HG03521 (cell line): ENCODE measurements at regions not wholly inside any gene's neighbourhood (a gene's known extent, or its start where the extent isn't known, plus 50 kb on each side); places are given as distances from the start of the nearest gene placed in this dataset.

Experiments used
- ATAC-seq: cut with Tn5 transposase; IDR thresholded peaks from one replicate; pipeline ENCODE4 v1.9.1; 2021; ENCODE audit warnings: mild to moderate bottlenecking, moderate library complexity; ENCODE audit not compliant: unreplicated experiment

DNA sequence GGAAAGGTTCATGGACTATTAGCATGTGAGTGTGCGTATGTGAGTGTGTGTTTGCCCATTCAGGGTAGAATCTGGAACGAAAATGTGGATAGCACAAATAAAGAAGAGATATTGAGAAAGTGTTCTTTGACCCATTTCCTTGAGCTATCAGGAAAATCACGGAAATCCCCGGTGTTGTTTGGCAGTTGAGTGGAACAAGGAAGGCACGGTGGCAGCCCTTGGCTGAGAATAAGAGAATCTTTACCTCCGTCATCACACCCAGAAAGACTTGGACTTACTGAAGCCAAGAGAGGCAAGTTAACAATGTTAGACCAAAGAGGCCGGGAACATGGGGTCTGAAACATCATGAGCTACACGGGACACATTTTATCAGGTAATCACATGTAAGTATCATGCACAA lies 588.9 kb upstream of the BTBD3 start:
- ATAC-seq, result no peak

DNA sequence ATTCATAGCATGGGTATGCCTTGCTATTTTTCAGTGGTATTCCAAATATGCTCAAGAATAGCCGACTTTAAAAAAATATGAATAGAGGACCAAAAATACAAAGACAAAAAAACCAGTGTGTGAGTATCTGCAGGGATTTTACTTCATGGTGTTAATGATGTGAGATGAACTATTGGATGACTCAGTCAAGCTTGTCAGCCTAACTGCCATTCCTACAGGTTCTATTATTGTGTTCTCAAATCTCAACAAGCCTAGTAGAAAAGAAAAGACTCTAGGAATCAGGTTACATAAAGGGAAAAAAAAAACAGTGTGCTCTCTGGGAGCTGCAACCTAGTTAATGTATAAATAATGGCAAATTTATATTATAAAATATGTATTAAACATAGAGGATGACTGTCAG lies 588.4 kb upstream of the BTBD3 start:
- ATAC-seq, result no peak

DNA sequence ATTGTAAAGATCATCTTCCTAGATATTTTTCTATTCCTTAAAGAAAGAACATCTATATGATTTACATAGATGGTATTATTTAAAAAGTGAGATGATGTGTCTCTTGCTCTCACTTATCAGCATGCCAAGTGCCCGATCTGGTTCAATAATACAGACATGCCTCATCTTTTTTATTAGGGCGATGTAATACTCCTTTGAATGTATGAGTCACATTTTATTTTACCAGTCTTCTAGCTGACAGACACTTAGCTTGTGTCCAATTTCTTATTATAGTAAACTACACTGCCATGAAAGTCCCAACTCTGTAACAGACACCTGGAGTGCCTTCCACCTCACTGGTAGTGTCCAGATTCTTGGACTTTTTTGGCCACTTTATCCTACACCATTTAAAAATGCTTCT lies 586.6 kb upstream of the BTBD3 start:
- no peak for ATAC-seq

DNA sequence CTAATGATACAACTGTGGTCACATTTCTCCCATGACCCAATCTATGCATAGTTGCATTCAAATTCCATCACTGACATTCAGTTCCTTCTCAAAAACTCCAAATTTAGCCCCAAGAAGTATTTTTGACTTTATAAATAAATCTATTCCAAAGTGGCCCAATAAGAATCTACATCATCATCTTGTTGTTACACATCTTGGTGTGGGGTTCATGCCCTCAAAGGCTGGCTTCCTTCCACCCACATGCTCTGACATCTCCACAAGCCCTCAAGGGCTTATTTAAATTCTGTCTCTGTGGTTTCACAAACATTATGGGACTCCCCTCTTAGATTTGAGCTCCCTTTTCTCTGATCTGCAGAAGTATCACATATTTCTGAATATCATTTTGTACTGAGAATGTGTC lies 585.3 kb upstream of the BTBD3 start:
- no peak for ATAC-seq

DNA sequence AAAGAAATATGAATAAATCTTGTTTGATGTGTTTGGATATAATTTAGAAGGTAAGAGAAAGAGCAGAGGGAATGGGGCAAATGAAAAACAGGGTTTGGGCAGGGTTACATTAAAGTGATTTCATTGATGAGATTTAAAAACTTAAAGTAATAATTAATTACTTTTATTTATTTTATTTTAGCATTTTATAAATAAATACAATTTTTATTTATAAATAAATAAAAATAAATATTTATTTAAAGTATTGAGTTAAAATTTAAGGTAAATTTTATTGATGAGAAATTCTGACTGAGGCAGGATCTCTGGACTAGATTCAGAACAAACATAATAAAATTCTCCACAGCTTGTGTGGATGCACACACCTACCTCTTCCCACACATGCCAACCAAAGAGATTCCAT lies 584.1 kb upstream of the BTBD3 start:
- ATAC-seq, result no peak

DNA sequence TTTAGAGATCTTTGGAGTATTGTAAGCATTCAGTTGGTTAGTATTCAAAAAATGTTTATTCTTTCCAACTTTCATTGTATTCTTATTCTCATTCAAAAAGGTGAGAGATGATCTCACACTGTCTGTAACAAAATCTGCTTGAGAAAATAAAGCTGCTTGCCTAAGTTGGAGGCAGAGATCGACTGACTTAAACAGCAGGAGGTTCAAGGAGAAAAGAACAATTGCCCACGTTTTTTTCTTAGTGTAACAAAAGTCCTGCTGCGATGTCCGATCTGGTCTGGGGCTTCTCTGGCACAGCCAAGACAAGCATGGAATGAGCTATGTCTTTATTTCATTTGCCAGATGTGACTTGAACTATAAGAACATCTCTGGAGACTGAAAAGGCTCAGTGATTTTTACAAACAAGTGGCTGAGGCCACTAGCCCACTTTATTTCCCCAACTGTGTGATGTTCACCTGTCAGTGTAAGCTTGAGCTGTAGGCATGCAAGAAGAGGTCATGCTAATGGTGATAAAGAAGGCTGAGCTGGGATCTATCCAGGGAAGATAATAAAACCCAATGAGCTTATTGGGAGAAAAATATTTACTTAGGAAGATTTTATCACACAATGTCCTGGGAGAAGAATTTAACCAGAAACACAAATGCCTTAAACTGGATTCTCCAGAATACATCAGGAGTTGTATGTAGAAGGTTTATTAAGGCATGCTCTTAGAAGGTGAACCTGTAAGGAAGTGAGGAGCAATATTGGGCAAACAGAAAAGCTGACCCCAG lies 580.1 kb upstream of the BTBD3 start:
- ATAC-seq, result no peak

DNA sequence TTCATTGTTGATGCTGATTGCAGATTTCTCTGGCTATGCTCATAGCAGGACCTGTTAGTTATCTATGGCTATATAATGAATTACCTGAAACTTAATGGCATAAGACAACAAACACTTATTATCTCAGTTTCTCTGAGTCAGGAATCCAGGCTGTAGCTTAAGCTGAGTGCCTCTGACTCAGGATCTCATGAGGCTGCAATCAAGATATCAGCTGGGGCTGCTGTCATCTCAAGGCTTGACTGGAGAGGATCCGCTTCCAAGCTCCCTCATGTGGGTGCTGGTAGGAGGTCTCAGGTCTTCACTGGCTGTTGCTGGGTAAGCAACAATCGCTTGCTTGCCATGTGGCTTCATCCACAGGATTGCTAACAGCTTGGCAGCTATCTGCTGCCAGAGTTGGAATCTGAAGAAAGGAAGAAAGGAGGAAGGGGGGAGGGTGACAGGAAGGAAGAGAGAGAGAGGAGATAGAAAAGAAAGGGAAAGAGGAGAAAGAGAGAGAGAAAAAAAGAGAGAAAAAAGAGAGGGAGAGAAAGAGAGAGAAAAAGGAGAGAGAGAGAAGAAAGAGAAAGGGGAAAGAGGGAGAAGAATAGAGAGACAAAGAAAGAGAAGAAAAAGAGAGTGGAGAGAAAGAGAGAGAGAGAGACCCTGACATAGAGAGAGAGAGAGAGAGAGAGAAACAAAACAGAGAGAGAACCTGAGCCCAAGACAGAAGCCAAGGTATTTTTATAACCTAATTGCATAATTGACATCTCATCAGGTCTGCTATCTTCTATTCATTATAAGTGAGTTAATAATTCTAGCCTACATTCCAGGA lies 579.0 kb upstream of the BTBD3 start:
- no peak for ATAC-seq

DNA sequence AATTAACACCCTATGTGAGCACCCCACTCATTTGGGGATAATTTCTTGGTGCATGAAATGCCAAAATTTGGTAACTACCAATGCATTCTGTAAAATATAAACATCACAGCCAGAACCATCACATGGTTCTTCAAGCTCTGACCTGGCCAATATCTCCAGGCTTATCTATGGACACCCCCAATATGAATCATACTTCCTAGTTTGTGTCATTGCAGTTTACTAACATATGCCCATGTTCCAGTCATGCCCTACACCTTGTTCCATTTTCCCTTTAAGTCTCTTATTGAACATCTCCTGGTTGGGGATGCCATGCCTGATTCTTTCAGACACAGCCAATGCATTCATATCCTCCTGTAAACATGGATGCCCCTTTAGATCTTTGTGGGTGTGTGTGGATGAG lies 572.8 kb upstream of the BTBD3 start:
- no peak for ATAC-seq

DNA sequence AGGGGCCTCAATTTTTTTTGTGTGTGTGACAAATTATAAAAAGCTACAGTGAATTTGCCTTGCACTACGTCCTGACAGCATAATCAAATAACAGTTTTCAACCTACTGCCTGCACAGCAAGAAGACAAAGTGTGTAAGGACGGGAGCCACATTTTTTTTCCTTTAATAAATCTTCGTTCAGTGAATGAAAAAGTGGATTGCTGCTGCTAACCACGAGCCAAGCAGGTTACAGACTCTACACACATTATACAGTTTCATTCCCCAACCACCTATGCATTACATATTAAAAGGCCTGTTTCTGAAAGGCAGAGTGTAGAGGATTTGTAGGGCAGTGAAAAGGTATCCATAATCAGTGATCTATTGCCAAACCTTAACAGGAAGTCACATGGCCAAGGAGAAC lies 570.0 kb upstream of the BTBD3 start:
- no peak for ATAC-seq

DNA sequence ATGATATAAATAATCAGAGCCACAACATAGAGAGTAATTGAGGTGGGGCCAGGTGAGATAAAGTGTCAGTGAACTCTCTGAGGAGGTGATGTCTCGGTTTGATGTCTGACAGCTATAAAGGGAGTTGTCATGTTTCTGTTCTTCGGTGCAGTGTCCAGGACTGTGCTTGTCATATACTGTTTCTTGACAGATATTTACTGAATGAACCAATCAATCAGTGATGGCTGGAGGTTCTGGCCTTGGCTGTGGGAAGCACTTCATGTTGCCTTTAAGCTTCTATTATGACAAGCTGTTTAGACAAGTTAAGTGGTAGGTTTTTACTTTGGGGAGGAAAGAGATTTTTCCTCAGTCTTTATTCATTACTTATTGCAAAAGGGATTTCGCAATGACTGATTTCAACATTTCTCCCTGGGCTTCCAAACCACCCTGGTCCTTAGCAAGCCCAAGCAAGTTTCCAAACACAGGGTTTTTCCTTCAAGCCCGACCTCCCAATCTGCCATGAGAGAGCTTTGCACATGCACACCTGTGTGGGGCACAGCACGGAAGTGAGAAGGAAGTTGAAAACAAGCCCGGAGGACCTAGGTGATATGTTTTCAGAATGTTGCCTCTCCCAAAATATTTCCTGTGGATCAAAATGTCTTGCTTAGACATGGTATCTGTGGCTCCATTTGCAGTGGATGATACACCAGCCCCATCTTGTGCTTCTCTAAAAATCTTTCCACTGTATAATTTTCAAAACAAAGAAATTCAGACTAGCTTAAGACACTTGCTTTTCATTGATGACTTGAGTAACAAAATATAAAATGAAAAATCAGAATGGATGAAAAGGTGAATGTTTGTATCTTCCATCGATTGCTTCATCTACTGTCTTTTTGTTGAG lies 567.3 kb upstream of the BTBD3 start:
- no peak for ATAC-seq

DNA sequence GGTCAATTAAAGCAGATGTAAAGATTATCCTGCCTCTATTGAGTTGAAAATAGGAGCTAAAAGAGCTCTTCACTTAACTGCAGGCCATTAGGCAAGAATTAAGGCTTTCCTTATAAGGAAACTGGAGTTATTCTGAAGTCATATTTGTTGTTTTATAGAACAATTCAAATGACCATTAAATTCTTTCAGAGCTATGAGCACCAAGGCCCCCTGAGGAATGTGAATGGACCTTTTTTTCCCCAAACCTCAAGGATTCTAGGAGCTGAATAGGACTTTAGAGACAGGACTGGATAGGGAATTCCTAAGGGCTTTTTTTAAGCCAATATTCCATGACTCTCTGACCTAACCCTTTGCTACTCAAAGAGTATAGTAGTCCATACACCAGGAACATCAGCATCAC lies 565.7 kb upstream of the BTBD3 start:
- ATAC-seq, result no peak

DNA sequence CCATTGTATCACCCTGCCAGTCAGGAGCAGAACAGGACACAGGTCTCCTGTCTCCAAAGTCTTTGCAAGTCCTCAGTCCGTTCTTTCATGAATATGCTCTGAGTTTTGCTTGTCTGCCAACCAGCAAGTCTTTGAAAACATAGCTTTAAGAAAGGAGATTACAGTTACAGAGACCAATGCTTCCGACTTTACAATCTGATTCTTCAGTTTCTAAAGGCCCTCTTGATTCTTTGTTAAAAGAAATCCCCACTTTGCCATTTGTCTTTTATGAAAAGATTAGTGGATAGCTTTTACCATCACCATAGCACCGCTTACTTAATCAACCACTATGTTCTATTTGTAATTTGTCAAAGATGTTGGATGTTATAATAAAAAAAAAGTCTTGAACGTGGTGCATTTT lies 562.8 kb upstream of the BTBD3 start:
- ATAC-seq, result no peak

DNA sequence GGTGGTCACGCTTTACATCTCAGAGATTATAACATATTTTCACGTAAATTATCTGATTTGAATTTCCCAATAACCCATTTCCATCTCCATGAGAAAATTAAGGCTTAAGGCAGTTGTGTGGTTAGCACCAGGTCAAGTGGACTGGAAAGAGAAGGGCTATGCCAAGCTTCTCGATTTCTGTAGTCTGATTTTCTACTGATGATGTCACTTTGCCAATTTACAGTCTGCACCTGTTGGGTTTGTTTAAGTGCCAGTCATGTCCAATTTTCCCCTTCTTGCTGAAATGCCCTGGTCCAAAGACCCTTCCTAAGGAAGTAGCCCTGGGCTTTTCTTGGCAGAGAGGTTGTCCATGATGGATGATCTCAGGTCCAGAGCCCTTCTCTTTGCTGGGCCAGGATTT lies 562.3 kb upstream of the BTBD3 start:
- no peak for ATAC-seq

DNA sequence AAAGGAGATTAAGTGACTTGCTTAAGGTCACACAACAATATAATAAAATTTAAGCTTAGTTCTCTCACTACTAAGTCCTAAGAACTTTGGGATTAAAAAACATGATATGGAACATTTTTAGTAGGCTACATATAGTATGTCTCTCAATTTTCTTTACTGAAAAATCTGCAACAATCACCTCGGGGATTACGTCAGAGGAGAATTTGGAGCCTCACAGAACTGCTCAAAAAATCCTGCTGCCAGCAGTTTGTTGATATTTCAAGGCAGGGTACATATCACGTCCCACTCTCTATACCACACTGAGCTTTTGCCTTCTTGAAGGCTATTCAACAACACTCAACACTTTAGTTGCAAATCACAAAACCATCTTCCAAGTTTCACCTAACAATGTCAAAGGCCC lies 561.6 kb upstream of the BTBD3 start:
- ATAC-seq, result no peak

DNA sequence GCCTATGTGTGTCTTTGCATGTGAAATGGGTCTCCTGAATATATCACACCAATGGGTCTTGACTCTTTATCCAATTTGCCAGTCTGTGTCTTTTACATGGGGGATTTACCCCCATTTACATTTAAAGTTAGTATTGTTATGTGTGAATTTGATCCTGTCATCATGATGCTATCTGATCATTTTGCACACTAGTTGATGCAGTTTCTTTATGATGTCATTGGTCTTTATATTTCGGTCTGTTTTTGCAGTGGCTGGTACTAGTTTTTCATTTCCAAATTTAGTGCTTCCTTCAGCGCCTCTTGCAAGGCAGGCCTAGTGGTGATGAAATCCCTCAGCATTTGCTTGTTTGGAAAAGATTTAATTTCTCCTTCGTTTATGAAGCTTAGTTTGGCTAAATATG lies 555.2 kb upstream of the BTBD3 start:
- ATAC-seq, result no peak

DNA sequence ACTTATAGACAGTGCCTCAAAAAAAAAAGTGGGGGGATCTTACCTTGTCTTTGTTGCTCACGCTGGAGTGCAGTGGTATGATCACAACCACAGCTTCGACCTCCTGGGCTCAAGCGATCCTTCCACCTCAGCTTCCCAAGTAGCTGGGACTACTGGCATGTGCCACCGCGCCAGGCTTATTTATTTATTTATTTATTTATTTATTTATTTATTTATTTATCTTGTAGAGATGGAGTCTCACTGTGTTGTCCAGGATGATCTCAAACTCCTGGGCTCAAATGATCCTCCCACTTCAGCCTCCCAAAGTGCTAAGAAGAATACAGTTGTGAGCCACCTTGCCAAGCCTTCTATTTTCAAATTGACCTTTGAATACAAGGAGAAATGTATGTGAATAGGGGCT lies 553.0 kb upstream of the BTBD3 start:
- no peak for ATAC-seq

DNA sequence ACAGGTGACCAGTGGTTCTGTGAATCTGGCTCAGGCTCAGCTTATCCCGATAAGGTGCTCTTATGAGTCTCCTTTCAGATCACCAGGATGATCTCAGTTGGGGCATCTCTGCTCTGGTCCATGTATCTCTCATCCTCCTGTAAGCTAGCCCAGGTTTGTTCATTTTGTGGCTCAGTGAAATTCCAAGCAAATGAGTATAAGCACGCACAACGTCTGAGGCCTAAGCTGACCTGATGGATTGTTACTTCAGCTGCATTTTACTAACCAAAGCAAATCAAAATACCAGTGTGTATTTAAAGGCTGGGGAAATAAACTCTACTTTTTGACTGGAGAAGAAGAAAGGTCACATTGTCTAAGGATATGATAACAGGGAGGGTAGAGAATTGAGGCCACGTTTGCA lies 551.0 kb upstream of the BTBD3 start:
- ATAC-seq, result no peak

DNA sequence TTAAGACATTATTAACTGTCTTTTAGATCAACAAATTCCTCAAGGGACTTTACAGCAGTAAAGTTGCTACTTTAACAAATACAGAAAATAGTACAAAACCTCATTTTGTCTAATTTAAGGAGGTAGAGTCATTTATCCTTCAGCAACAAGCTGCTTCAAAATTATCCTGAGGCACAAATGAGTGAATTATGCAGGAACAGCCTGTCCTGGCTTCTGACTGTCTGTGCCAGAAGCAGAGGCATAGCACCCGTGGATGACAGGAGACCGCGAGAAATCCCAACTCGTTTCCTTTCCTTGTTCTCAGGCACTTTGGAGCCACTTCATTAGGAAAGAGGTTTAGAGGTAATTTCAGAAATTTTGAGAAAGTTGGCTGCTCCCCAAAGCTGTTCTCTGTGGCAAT lies 549.2 kb upstream of the BTBD3 start:
- no peak for ATAC-seq

DNA sequence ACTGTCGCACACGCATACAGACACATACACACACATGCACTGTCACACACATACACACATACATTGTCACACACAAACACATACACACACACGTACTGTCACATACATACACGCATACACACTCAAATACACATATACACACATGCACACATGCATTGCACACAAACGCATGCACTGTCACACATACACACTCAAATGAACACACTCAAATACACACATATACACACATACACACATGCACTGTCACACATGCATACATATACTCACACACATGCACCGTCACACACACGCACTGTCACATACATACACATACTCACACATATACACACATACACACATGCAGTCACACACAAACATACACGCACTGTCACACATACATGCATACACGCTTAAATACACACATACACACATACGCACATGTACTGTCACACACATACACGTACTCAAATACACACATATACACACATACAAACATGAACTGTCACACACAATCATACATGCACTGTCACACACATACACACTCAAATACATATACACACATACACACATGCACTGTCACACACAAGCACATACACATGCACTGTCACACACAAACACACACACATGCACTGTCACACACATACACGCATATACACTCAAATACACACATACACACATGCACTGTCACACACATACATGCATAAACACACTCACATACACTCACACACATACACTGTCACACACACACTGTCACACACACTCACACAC lies 548.6 kb upstream of the BTBD3 start:
- ATAC-seq, result no peak

DNA sequence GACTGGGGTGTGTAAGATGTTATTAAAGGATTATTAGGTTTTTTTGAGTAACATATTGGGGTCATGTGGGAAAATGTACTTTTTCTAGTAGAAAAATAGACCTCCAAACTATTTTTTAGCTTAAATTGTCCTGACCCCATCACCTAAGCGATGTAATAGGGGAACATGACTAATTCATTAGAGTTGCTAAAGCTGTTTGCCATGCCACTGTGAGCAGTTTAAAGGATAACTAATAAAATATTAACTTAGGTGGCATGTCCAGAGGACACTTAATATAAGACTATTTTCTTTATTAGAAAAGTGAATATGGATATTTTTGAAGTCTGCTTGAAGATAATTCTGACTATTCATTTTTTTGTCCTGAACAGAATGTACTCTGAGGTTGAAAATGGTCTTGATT lies 545.9 kb upstream of the BTBD3 start:
- no peak for ATAC-seq
